GM13976 (cell line): ENCODE measurements at regions not wholly inside any gene's neighbourhood (a gene's known extent, or its start where the extent isn't known, plus 50 kb on each side); places are given as distances from the start of the nearest gene placed in this dataset.
"Not testable (repeated sequence)": the region's sequence is repeated elsewhere in the genome, so short reads cannot be mapped to it uniquely, and the experiment has no call there.

Experiments used
- DNase-seq: peaks from one replicate; pipeline ENCODE4 v3.0.0; 2012; ENCODE audit warnings: low spot score
- in situ Hi-C: fragments of 300-500 bp; cut with MboI; formaldehyde crosslinking; loops from one replicate; pipeline ENCODE4 v1.12.0; 2022; ENCODE audit warnings: low sequenced_read_pairs, mixed read lengths, inconsistent platforms; ENCODE audit not compliant: unreplicated experiment
- TF ChIP-seq, protein P1 (sequence below): IDR thresholded peaks from 2 replicates; pipeline ENCODE4 v1.5.1; 2012; ENCODE audit warnings: borderline replicate concordance, mild to moderate bottlenecking; ENCODE audit not compliant: insufficient read depth; ENCODE audit errors: extremely low read depth, missing control alignments, control extremely low read depth

DNA sequence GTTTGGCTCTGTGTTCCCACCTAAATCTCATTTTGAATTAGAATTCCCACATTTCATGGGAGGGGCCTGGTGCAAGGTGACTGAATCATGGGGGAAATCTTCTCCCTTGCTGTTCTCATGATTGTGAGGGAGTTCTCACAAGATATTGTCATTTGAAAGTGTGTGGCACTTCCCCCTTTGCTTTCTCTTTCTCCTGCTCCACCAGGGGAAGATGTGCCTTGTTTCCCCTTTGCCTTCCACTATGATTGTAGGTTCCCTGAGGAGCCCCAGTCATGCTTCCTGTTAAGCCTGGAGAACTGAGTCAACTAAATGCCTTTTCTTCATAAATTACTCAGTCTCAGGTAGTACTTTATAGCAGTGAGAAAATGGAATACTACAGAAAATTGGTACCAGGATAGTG, 157.2 kb upstream of the TPRG1 start:
- TF ChIP-seq, protein P1, sequence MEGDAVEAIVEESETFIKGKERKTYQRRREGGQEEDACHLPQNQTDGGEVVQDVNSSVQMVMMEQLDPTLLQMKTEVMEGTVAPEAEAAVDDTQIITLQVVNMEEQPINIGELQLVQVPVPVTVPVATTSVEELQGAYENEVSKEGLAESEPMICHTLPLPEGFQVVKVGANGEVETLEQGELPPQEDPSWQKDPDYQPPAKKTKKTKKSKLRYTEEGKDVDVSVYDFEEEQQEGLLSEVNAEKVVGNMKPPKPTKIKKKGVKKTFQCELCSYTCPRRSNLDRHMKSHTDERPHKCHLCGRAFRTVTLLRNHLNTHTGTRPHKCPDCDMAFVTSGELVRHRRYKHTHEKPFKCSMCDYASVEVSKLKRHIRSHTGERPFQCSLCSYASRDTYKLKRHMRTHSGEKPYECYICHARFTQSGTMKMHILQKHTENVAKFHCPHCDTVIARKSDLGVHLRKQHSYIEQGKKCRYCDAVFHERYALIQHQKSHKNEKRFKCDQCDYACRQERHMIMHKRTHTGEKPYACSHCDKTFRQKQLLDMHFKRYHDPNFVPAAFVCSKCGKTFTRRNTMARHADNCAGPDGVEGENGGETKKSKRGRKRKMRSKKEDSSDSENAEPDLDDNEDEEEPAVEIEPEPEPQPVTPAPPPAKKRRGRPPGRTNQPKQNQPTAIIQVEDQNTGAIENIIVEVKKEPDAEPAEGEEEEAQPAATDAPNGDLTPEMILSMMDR = no peak
- in situ Hi-C loops = no loop called here

DNA sequence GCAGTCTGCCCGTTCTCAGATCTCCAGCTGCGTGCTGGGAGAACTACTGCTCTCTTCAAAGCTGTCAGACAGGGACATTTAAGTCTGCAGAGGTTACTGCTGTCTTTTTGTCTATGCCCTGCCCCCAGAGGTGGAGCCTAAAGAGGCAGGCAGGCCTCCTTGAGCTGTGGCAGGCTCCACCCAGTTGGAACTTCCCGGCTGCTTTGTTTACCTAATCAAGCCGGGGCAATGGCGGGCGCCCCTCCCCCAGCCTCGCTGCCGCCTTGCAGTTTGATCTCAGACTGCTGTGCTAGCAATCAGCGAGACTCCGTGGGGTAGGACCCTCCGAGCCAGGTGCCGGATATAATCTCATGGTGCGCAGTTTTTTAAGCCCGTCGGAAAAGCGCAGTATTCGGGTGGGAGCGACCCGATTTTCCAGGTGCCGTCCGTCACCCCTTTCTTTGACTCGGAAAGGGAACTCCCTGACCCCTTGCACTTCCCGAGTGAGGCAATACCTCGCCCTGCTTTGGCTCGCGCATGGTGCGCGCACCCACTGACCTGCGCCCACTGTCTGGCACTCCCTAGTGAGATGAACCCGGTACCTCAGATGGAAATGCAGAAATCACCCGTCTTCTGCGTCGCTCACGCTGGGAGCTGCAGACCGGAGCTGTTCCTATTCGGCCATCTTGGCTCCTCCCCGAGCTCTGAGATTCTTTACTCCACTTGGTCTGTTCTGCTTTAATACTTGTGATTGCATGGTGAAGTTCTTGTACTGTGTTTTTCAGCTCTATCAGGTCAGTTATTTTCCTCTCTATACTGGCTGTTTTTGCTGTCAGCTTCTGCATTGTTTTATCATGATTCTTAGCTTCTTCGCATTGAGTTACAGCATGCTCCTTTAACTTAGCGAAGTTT, 148.9 kb upstream of the TPRG1 start:
- in situ Hi-C loops, DNase-seq: not testable (repeated sequence)

More for the DNA sequence above, 157.2 kb upstream of the TPRG1 start:
- no peak for DNase-seq

DNA sequence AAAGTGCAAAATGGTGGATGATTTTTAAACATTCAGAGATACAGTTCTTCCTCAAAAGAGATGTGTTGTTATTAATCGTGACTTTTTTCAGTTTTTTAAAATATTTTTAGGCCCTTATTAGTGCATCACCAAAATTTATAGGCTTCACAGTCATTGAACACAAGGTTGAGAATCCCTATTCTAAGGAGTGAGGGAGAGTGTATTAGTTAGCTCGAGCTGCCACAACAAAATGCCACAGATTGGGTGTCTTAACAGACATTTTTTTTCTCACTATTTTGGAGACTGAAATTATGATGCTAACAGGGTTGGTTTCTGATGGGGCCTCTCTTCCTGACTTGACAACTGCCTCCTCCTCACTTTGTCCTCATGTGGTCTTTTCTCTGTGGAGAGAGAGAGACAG, 145.9 kb upstream of the TPRG1 start:
- DNase-seq = no peak
- in situ Hi-C loops = no loop called here
- TF ChIP-seq, protein P1 = no peak

DNA sequence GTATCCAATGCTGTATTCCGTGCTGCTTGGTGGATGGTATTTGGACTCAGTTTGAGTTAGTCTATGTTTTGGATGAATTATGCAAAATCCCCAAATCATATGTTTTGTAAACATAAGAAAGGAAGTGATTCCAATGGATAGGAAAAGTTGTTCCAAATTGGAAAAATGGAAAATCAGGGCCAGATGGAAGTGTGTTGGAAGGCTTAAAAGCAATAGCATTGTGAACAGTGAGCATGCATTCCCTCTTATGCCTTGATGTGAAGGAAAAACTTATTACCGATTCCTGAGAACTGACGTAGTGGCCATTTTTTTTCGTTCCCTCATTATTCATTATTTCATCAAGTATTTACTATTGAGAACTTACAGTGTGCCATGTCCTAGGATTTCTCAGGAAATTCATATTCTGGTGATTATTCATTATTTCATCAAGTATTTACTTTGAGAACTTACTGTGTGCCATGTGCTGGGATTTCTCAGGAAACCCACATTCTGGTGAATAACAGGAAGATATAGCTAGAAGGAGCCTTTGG, 144.1 kb upstream of the TPRG1 start:
- in situ Hi-C loops = no loop called here
- TF ChIP-seq, protein P1 = no peak
- DNase-seq = no peak

DNA sequence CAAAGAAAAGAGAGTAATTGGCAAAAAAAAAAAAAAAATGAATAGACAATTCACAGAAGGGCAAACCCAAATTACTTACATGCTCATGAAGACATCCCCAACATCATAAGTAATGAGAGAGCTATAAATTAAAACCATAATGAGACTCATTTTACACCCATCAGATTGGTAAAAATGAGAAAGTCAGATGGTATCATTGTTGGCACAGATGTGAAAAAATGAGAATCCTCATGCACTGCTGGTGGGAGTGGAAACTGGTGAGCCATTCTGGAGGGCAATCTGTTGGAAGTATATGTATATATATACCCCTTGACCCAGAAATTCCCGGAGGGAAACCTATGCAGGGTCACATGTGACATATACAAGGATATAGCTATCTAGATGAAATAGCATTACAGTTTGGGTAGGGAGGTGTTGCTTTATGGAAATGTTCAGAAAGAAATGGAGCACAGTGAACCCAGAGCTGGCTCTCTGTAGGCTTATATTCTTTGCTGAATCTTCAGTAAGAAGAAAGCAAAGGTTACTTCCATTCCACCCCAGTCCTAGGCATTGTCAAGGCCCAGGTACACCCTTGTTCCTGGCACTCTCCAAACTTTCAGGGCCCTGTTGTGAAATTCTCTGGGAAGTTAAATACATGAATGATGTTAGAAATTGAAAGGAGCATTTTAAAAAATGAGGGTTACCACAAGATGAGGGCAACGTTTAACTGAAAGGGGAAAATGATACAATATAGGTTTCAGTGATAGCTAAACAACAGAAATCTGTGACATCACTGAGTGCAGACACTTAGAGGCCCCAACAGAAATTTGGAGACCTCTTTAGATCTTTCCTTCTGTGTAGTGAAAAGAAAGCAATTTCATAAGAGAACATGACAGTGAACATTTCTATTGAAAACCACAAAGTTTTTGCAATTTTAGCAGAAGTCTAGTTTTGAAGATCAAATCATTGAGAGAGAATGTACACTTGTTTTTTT, 132.7 kb upstream of the TPRG1 start:
- DNase-seq = no peak
- TF ChIP-seq, protein P1 = no peak
- in situ Hi-C loops = no loop called here

DNA sequence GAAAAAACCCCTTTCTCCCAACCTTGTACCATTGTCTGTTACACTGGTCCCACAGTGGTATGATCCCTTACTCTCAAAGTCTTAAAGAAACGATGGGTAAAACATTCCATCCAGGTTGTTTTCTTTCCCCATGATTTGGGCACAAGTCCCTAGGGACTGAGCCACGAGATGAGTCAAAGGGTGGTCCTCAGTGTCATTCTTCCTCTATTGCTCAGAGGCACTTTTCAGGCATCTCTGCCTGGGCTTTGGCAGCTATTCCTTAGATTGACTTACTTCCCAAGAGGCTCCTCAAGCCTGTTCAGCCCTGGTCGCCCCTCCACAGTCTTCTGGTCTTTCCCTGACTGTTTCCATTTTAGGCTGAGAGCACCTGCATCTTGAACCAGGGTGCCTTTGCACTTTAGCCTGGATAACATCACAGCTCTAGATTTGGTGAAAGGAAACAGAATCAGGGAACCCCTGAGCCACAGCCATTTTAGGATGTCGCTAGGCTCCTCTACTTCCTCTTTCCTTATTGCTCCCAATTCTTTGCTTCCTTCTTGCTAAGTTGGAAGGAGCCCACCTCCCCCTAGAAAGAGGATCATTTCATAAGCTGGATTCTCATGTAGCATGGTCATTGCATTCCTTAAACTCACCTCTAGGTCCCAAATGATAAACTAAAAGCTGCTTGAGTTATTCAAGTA, 131.0 kb upstream of the TPRG1 start:
- in situ Hi-C loops = no loop called here
- TF ChIP-seq, protein P1 = no peak
- no peak for DNase-seq
